ENCODE measurements at regions not wholly inside any gene's neighbourhood (a gene's known extent, or its start where the extent isn't known, plus 50 kb on each side); places are given as distances from the start of the nearest gene placed in this dataset.

DNA sequence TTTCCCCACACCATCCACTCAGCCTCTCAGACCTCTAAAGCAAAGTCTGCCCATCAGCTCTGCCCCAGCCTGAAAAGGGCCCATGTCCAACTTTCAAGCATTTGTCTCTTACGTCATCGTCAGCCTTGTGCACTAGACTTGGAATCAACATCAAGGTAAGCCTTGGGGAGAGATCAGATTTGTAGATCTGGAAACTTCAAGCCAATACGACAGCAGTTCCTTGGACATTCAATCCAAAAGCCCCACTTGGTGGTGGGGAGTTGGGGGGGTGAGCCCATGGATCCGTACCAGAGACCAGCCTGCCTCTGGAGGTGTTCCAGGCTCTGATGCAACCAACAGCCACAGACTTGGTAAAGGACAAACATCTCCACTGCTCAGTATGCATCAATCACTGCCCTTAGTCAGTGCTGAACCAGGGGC is 206.8 kb upstream of the MEIS1 start:
- H3K9me3 Mint-ChIP-seq, result peaks cover 0 to 2% (median under 1%) of the 10 kb centered on the region in 7 donors
- no peak overlapping the region for H3K27ac Mint-ChIP-seq
- H3K27me3 Mint-ChIP-seq, result no peaks in the 10 kb centered on the region
- no peak overlapping the region for H3K27ac ChIP-seq (ENCODE audit: insufficient read depth, low read length, poor library complexity, severe bottlenecking)
- H3K36me3 Mint-ChIP-seq, result no peaks in the 10 kb centered on the region
- no peaks in the 10 kb centered on the region for H3K4me1 ChIP-seq (ENCODE audit: control insufficient read depth, insufficient read depth, low read length, poor library complexity, severe bottlenecking)
- H3K27me3 ChIP-seq (ENCODE audit: control insufficient read depth, insufficient read depth, low read length), result no peaks in the 10 kb centered on the region
- H3K4me3 Mint-ChIP-seq, result no peak overlapping the region
- no peak for DNase-seq
- no peak for ATAC-seq (ENCODE audit: low read depth in 2 of 2)
- no peak overlapping the region for H3K4me3 ChIP-seq (ENCODE audit: low read depth, low read length)
- H3K36me3 ChIP-seq (ENCODE audit: control insufficient read depth, insufficient read depth, low read length), result no peaks in the 10 kb centered on the region
- no peaks in the 10 kb centered on the region for H3K9me3 ChIP-seq (ENCODE audit: control insufficient read depth in 2 of 2, low read length in 2 of 2)
- no peaks in the 10 kb centered on the region for H3K4me1 Mint-ChIP-seq

DNA sequence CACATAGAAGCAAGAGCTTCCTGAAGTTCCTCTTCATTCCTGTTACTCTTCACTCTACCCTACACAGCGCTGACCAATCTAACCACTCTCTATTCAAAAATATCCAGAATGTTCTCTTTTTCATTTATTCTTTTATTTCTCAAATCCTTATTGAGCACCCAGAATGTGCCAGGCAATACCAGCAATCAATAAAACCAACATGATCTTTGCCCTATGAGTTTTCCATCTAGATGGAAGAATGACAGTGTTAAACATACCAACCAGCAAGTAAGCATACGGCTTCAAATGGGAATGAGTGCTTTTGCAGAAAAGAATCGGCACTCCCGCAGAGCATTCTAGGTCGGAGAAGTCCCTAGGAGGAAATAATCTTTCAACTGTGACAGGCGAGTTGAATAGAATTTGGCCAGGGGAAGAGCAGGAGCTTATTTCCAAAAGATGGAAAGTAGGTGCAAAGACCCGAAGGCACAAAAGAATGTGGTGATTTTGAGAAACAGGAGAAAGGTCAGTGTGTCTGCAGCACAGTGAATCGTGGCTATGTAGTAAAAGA is 217.8 kb upstream of the MEIS1 start:
- H3K36me3 Mint-ChIP-seq, result no peaks in the 10 kb centered on the region
- no peak overlapping the region for H3K27ac Mint-ChIP-seq
- H3K4me3 ChIP-seq (ENCODE audit: low read depth, low read length), result no peak overlapping the region
- no peak overlapping the region for H3K4me3 Mint-ChIP-seq
- ATAC-seq (ENCODE audit: low read depth in 2 of 2) (no peak), DNase-seq (no peak)
- H3K4me1 ChIP-seq (ENCODE audit: control insufficient read depth, insufficient read depth, low read length, poor library complexity, severe bottlenecking), result no peaks in the 10 kb centered on the region
- H3K36me3 ChIP-seq (ENCODE audit: control insufficient read depth, insufficient read depth, low read length), result no peaks in the 10 kb centered on the region
- H3K9me3 Mint-ChIP-seq, result peaks cover 0 to 8% (median 4%) of the 10 kb centered on the region in 7 donors
- no peaks in the 10 kb centered on the region for H3K27me3 ChIP-seq (ENCODE audit: control insufficient read depth, insufficient read depth, low read length)
- H3K27me3 Mint-ChIP-seq, result no peaks in the 10 kb centered on the region
- H3K27ac ChIP-seq (ENCODE audit: insufficient read depth, low read length, poor library complexity, severe bottlenecking), result no peak overlapping the region
- H3K9me3 ChIP-seq (ENCODE audit: control insufficient read depth in 2 of 2, low read length in 2 of 2), result no peaks in the 10 kb centered on the region
- no peaks in the 10 kb centered on the region for H3K4me1 Mint-ChIP-seq

DNA sequence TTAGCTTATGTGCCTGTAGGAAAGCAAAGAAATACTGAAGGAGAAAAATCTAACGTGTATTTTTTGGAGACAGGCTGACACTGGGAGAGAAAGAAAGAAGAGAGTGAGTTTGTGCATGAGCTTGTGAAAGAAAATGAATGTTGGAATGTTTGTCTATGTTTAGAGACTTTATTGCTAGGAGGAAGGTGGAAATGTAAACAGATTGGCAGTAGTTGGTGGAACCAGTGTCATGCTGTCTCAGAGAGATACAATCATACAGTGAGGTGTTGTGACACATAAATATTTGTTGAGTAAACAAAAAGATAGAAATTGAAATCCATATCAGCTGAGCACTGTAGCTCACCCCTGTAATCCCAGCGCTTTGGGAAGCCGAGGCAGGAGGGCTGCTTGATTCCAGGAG is 222.2 kb upstream of the MEIS1 start:
- H3K4me1 Mint-ChIP-seq, result no peaks in the 10 kb centered on the region
- ATAC-seq (ENCODE audit: low read depth in 2 of 2) (no peak), DNase-seq (no peak)
- Histone ChIP-seq H3K36me3 (ENCODE audit: control insufficient read depth, insufficient read depth, low read length) (no peaks in the 10 kb centered on the region), H3K4me1 (ENCODE audit: control insufficient read depth, insufficient read depth, low read length, poor library complexity, severe bottlenecking) (no peaks in the 10 kb centered on the region), H3K9me3 (ENCODE audit: control insufficient read depth in 2 of 2, low read length in 2 of 2) (no peaks in the 10 kb centered on the region), H3K27me3 (ENCODE audit: control insufficient read depth, insufficient read depth, low read length) (no peaks in the 10 kb centered on the region), H3K4me3 (ENCODE audit: low read depth, low read length) (no peak overlapping the region), H3K27ac (ENCODE audit: insufficient read depth, low read length, poor library complexity, severe bottlenecking) (no peak overlapping the region)
- peaks cover 0 to 8% (median 5%) of the 10 kb centered on the region in 7 donors for H3K9me3 Mint-ChIP-seq
- no peak overlapping the region for H3K27ac Mint-ChIP-seq
- H3K36me3 Mint-ChIP-seq, result no peaks in the 10 kb centered on the region
- H3K27me3 Mint-ChIP-seq, result no peaks in the 10 kb centered on the region
- H3K4me3 Mint-ChIP-seq, result no peak overlapping the region

DNA sequence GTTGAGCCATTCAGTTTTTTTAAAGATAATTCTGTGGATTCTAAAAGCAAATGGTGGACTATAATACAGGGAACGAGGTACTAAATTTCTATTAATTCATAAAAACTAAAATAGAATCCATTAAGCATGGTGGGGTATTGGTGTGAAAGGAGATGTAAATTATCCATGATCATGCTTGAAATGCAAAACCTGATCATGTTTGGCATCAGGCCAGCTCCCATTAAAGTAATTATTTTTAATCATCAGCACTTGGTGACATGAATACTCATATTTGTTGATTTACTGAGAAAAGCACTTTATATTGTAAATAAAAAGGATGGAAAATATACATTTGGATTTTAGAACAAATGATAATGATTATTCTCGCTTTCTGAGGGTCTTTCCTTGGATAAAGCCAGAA is 232.3 kb upstream of the MEIS1 start:
- Histone ChIP-seq H3K27ac (ENCODE audit: insufficient read depth, low read length, poor library complexity, severe bottlenecking) (no peak overlapping the region), H3K4me1 (ENCODE audit: control insufficient read depth, insufficient read depth, low read length, poor library complexity, severe bottlenecking) (no peaks in the 10 kb centered on the region), H3K4me3 (ENCODE audit: low read depth, low read length) (no peak overlapping the region), H3K9me3 (ENCODE audit: control insufficient read depth in 2 of 2, low read length in 2 of 2) (no peaks in the 10 kb centered on the region), H3K27me3 (ENCODE audit: control insufficient read depth, insufficient read depth, low read length) (no peaks in the 10 kb centered on the region), H3K36me3 (ENCODE audit: control insufficient read depth, insufficient read depth, low read length) (no peaks in the 10 kb centered on the region)
- no peak for DNase-seq
- H3K27me3 Mint-ChIP-seq, result no peaks in the 10 kb centered on the region
- H3K4me3 Mint-ChIP-seq, result no peak overlapping the region
- H3K27ac Mint-ChIP-seq, result no peak overlapping the region
- no peak for ATAC-seq (ENCODE audit: low read depth in 2 of 2)
- H3K9me3 Mint-ChIP-seq, result peaks cover 0 to 8% (median 3%) of the 10 kb centered on the region in 7 donors
- H3K4me1 Mint-ChIP-seq, result no peaks in the 10 kb centered on the region
- no peaks in the 10 kb centered on the region for H3K36me3 Mint-ChIP-seq

- H3K27me3 ChIP-seq (ENCODE audit: control insufficient read depth, insufficient read depth, low read length), result no peaks in the 10 kb centered on the region
- no peaks in the 10 kb centered on the region for H3K27me3 Mint-ChIP-seq
- H3K9me3 ChIP-seq (ENCODE audit: control insufficient read depth in 2 of 2, low read length in 2 of 2), result no peaks in the 10 kb centered on the region
- H3K4me1 Mint-ChIP-seq, result no peaks in the 10 kb centered on the region
- peaks cover 0 to 11% (median 3%) of the 10 kb centered on the region in 7 donors for H3K9me3 Mint-ChIP-seq
- H3K4me3 ChIP-seq (ENCODE audit: low read depth, low read length), result no peak overlapping the region
- DNase-seq, result no peak
- ATAC-seq (ENCODE audit: low read depth in 2 of 2), result no peak
- H3K36me3 ChIP-seq (ENCODE audit: control insufficient read depth, insufficient read depth, low read length), result no peaks in the 10 kb centered on the region
- H3K4me1 ChIP-seq (ENCODE audit: control insufficient read depth, insufficient read depth, low read length, poor library complexity, severe bottlenecking), result no peaks in the 10 kb centered on the region
- H3K4me3 Mint-ChIP-seq, result no peak overlapping the region
- H3K27ac Mint-ChIP-seq, result no peak overlapping the region
- H3K27ac ChIP-seq (ENCODE audit: insufficient read depth, low read length, poor library complexity, severe bottlenecking), result no peak overlapping the region
- H3K36me3 Mint-ChIP-seq, result no peaks in the 10 kb centered on the region
Measured at GRCh38 chr2:66201242-66201641, 233.7 kb upstream of the MEIS1 start.

GRCh38 chr2:66198873-66199272 is 236.1 kb upstream of the MEIS1 start:
- DNase-seq, result no peak
- no peaks in the 10 kb centered on the region for H3K36me3 Mint-ChIP-seq
- H3K9me3 Mint-ChIP-seq, result peaks cover 0 to 8% (median 3%) of the 10 kb centered on the region in 7 donors
- no peak overlapping the region for H3K27ac Mint-ChIP-seq
- H3K9me3 ChIP-seq (ENCODE audit: control insufficient read depth in 2 of 2, low read length in 2 of 2), result no peaks in the 10 kb centered on the region
- H3K4me3 Mint-ChIP-seq, result no peak overlapping the region
- no peaks in the 10 kb centered on the region for H3K27me3 Mint-ChIP-seq
- no peak overlapping the region for H3K4me3 ChIP-seq (ENCODE audit: low read depth, low read length)
- no peak for ATAC-seq (ENCODE audit: low read depth in 2 of 2)
- no peaks in the 10 kb centered on the region for H3K4me1 Mint-ChIP-seq
- H3K27ac ChIP-seq (ENCODE audit: insufficient read depth, low read length, poor library complexity, severe bottlenecking), result no peak overlapping the region
- H3K4me1 ChIP-seq (ENCODE audit: control insufficient read depth, insufficient read depth, low read length, poor library complexity, severe bottlenecking), result no peaks in the 10 kb centered on the region
- no peaks in the 10 kb centered on the region for H3K36me3 ChIP-seq (ENCODE audit: control insufficient read depth, insufficient read depth, low read length)
- no peaks in the 10 kb centered on the region for H3K27me3 ChIP-seq (ENCODE audit: control insufficient read depth, insufficient read depth, low read length)

GRCh38 chr2:66192888-66193287 is 242.0 kb upstream of the MEIS1 start:
- Histone ChIP-seq H3K9me3 (ENCODE audit: control insufficient read depth in 2 of 2, low read length in 2 of 2) (no peaks in the 10 kb centered on the region), H3K27ac (ENCODE audit: insufficient read depth, low read length, poor library complexity, severe bottlenecking) (no peak overlapping the region), H3K36me3 (ENCODE audit: control insufficient read depth, insufficient read depth, low read length) (no peaks in the 10 kb centered on the region), H3K27me3 (ENCODE audit: control insufficient read depth, insufficient read depth, low read length) (no peaks in the 10 kb centered on the region), H3K4me1 (ENCODE audit: control insufficient read depth, insufficient read depth, low read length, poor library complexity, severe bottlenecking) (no peaks in the 10 kb centered on the region), H3K4me3 (ENCODE audit: low read depth, low read length) (no peak overlapping the region)
- no peak for DNase-seq
- Mint-ChIP-seq H3K27ac (no peak overlapping the region), H3K27me3 (no peaks in the 10 kb centered on the region), H3K36me3 (no peaks in the 10 kb centered on the region), H3K9me3 (peaks cover 0 to 7% (median 2%) of the 10 kb centered on the region in 7 donors), H3K4me1 (no peaks in the 10 kb centered on the region), H3K4me3 (no peak overlapping the region)
- no peak for ATAC-seq (ENCODE audit: low read depth in 2 of 2)

GRCh38 chr2:66191311-66191710 is 243.6 kb upstream of the MEIS1 start:
- H3K9me3 Mint-ChIP-seq, result peaks cover 0 to 6% (median 1%) of the 10 kb centered on the region in 7 donors
- DNase-seq, result no peak
- Histone ChIP-seq H3K4me1 (ENCODE audit: control insufficient read depth, insufficient read depth, low read length, poor library complexity, severe bottlenecking) (no peaks in the 10 kb centered on the region), H3K27ac (ENCODE audit: insufficient read depth, low read length, poor library complexity, severe bottlenecking) (no peak overlapping the region), H3K36me3 (ENCODE audit: control insufficient read depth, insufficient read depth, low read length) (no peaks in the 10 kb centered on the region), H3K9me3 (ENCODE audit: control insufficient read depth in 2 of 2, low read length in 2 of 2) (no peaks in the 10 kb centered on the region), H3K27me3 (ENCODE audit: control insufficient read depth, insufficient read depth, low read length) (no peaks in the 10 kb centered on the region), H3K4me3 (ENCODE audit: low read depth, low read length) (no peak overlapping the region)
- no peak for ATAC-seq (ENCODE audit: low read depth in 2 of 2)
- H3K36me3 Mint-ChIP-seq, result no peaks in the 10 kb centered on the region
- no peaks in the 10 kb centered on the region for H3K4me1 Mint-ChIP-seq
- no peak overlapping the region for H3K4me3 Mint-ChIP-seq
- no peaks in the 10 kb centered on the region for H3K27me3 Mint-ChIP-seq
- H3K27ac Mint-ChIP-seq, result no peak overlapping the region
